ENCODE measurements at regions not wholly inside any gene's neighbourhood (a gene's known extent, or its start where the extent isn't known, plus 50 kb on each side); places are given as distances from the start of the nearest gene placed in this dataset.

DNA sequence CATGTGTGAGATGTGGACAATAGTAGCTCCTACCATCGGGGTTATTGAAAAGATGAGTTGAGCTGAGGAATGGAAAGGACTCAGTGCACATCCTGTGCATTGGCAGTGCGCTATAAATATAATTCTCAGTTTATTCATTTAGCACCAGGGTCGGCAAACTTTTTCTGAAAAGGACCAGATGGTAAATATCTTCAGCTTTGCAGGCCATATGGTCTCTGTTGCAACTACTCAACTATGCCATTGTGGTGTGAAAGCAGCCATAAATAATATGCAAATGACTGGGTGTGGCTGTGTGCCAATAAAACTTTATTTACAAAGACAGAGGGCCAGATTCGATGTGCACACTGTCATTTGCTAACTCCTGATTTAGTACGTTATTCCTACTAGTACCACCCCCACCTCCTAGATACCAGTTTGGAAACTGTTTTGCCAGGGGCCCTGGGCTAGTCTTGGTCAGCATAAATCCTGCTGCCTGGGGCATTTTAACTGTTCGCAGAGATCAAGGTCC, 422.9 kb upstream of the MKI67 start:
- DNase-seq (ENCODE audit: low spot score) = no peak

DNA sequence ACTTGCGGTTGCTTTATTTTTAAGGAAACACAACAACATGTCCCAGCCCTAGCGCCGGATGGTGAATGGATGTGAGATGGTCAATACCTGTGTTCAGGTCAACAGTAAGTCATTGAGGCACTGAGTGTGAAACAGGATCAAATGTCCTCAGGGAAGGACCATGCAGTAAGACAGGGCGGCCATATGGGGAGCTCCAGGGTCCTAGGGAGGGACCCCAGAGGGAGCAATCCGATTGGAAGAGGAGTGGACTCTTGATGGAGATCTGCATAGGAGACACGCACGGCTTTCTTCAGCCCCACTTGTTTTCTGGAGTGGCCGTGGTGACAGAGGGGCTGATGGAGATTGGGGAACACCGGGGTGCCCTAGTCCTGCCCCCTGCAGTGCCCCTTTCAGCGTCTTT, 423.8 kb upstream of the MKI67 start:
- no peak for DNase-seq (ENCODE audit: low spot score)

DNA sequence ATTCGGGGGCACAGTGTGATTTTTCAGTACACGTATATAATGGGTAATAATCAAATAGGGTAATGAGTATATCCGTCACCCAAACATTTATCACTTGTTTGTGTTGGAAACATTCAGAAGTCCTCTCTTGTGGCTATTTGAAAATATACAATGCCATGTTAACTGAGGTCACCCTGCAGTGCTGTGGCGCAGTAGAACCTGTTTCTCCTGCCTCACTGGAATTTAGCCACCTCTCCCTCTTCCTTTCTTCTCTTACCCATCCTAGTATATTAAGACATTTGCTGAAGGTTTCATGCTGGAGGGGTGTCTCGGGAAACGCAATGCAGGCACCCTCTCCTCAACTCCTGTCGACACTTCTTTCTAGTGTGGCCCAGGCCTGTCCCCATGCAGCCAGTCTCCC, 425.3 kb upstream of the MKI67 start:
- no peak for DNase-seq (ENCODE audit: low spot score)

DNA sequence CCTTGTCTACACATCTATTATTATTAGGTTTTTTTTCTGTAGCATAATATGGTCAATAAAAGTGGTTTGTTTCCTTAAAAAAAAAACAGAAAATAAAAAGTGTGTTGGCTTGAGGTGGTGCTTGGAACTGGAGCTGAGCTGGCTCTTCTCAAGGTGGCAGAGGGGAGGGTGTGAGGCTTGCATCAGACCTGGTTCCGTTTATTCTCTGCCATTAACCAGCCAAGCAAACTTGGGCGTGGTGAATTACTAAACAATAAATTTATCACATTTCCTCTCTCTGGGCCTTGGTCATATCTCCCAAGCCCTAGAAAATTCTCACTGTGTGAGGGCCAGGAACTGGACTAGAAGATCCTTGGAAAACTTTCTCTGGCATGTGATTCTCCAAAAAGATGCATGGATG, 427.5 kb upstream of the MKI67 start:
- DNase-seq (ENCODE audit: low spot score) = no peak

DNA sequence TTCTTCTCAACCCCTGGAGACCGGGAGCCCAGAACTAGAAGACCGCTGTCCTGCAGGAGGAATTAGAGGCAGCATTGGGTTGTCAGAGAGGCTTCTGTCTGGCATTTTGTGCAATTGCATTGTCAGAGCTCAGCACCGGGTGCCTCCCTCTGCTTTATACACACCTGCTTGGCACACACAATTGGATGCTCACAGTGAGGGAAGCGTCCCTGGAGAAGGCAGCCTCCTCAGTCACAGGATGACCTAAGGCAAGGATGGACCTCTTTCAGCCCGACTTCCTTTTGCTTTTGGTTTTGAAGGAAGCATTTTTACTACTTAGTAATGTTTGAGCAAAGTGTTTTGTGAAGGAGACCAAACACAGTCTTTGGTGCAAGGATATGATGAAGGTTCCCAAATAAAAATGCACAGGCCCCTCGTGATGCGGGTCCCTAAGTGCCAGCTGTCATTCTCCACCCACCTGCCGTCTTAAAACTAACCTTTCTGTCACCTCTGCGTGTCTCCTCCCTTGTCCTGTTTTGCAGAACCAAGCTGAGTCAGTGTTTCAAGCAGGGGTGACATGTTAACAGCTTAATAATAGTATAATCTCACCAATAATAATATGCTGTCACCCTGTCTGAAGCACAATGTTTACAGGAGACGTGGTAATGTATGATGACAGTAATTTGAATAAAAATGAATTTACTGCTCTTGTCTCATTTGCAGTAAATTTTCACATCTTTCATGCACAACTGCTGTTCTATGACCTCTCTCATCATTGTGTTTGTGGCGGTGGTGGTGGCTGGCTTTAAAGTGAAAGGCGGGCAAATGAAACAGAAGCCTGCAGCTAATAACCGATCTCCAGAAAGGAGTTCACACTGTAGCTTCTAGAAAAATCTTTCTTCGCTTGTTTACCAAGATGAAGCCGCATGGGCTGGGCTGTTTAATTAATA, 430.2 kb upstream of the MKI67 start:
- DNase-seq (ENCODE audit: low spot score) = no peak

DNA sequence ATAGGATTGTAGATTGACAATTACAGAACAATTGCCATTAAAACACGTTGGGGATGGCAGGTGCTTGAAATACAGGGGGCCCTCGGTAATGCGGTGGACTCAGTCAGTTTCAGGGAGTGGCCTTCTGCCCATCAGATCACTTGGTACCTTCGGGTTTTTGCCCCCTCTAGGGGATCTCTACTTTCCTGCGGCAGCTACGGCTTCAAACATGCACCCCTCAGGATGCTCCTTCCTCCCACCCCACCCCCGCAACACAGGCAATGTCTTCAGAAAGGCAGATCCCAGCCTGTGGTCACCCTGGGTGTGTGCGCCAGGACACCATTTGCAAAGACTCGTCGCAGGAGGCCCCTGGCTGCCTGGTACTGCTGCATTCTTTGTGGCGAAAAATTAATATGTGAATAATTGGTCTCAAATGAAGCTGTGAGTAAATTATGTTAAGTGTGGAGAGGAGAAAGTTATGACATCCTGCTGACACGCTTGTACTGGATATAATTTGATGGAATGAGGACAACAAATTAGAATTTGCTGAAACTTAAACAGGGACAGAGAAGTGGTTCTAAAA, 431.0 kb upstream of the MKI67 start:
- no peak for DNase-seq (ENCODE audit: low spot score)

DNA sequence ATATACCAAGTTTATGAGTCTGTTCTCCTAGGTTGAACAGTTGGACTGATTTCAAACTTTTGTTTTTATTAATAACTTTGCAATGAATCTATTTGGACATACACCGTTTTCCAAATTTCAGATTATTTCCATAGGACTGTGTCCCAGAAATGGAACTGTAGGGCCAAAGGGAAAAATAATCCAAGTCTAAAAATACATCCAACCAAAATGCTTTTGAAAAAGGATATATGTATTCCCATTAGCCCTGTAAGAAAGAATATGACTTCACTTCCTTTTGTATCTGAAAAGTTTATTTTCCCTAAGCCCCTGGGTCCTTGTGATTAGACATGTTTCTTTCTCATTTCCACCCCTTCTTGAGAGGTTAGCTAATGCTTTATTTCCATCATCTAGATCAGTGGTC, 434.2 kb upstream of the MKI67 start:
- no peak for DNase-seq (ENCODE audit: low spot score)

DNA sequence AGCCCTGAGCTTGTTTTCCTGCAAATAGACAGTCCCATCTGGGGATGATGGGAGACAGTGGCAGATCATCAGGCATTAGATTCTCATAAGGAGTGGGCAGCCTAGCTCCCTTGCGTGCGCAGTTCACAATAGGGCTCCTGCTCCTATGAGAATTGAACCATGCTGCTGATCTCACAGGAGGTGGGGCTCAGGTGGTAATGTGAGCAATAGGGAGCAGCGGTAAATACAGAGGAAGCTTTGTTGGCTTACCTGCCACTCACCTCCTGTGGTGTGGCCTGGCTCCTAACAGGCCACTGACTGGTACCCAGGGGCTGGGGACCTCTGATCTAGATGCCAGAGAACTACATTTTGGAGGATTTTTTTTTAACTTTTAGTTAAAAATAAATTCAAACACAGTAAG, 434.8 kb upstream of the MKI67 start:
- DNase-seq (ENCODE audit: low spot score) = no peak

DNA sequence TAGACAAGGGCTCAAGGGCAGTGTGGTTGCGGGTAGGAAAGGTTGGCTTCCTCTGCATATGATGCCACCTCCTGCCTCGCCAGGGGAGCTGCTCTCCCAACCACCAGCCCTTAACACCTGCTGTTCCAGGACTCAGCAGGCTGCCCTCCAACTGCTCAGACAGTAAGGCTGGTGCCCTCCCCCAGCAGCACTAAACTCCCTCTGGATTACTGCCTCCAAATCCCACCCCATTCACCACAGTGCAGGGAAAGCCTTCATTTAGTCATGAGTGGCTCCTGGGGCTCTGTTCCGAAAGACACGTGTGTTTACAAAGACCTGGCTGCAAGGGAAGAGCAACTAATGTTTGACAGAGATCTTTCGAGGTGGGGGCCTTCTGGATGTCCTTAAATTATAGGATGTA, 437.2 kb upstream of the MKI67 start:
- DNase-seq (ENCODE audit: low spot score) = no peak

DNA sequence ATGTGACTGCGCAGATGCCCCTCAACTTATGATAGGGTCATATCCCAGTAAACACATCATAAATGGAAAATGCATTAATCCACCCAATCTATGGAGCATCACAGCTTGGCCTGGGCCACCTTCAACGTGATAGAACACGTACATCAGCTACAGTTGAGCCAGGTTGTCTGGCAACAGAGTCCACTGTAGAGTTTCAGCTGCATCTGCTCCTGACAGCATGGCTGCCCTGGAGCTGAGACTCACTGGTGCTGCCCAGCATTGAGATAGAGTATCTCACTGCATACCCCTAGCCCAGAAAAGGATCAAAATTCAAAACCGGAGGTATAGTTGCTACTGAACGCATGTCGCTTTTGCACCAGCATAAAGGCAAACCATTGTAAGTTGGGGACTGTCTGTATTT, 437.7 kb upstream of the MKI67 start:
- no peak for DNase-seq (ENCODE audit: low spot score)

DNA sequence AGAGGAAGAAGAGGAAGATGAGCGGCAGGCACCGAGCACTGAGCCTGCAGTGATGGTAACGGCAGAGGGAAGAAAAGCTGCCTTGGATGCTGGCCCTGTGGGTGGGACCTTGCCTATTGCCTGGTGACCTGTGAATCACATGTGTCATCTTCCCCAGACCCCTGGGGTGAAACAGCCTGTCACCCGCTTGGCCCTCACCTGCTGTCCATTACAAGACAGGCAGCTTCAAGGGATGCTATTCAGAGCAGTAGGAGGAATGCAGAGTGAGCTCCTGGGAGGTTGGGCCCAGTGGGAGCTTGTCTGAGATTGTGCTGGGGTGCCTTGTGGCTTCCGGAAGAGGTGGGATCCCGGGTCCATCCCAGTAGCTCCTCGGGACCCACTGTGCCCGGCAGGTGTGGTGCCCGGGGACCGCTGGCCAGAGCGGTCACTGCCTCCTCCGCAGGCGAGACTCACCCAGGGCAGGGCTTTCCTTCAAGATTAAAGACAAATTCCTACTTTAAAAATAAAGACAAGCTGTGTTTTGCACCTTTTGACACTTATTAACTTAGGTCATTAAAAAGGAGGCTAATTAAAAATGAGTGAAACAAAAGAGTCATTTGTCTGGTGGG, 440.2 kb upstream of the MKI67 start:
- no peak for DNase-seq (ENCODE audit: low spot score)

DNA sequence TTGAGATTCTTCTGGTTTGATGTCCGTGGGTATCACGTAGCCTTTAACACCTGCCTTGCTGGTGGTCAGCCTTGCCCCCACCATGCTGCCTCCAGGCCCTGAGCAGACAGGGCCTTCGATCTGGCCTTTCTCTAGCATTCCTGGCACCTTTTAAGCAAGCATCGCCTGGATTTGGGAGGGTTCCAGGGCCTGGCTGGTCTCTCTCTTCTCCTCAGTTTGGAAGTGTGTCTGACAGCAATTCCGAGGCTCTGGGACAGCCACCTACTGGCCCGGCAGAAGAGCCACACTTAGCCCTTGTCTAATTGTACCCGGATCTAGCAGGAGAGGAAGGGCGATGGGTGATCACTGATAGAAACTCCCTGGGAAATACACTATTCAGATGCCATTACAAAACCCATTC, 441.3 kb upstream of the MKI67 start:
- DNase-seq (ENCODE audit: low spot score) = no peak

DNA sequence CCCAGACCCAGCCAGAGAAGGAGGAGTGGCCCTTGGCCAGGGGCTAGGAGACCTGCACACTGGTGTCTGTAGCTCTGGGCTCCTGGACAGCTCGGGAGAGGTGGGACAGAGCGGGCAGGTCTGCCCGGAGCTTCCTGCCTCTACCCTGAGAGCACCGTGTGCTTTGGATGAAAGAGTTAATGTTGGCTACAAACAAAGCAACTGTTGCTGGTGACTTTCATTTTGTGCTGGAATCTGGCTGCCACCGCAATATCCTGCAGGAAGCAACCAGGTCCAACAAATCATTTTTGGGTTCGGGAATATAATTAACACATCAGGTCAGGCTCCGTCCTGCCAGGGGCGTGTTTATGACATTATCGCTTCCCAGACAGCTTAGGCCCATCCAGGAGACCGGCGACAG, 441.8 kb upstream of the MKI67 start:
- DNase-seq (ENCODE audit: low spot score) = no peak

DNA sequence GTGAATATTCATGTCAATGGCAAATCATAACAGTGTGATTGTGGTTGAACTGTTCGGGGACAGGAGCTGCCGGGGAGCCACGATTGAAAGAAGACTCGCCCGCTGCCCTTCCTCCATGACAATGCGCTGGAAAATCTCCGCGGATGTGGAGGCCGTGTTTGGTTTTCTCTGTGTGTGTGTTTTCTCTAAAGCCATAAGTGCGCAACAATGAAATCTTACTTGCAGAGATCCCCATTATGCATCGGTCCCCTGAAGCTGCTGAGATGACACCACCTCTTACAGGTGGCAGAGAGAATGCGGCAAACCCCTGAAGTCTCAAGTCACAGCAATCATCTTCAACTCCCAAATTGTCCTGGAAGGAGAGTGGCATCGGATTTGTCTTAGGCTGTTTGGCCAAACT, 442.3 kb upstream of the MKI67 start:
- no peak for DNase-seq (ENCODE audit: low spot score)

DNA sequence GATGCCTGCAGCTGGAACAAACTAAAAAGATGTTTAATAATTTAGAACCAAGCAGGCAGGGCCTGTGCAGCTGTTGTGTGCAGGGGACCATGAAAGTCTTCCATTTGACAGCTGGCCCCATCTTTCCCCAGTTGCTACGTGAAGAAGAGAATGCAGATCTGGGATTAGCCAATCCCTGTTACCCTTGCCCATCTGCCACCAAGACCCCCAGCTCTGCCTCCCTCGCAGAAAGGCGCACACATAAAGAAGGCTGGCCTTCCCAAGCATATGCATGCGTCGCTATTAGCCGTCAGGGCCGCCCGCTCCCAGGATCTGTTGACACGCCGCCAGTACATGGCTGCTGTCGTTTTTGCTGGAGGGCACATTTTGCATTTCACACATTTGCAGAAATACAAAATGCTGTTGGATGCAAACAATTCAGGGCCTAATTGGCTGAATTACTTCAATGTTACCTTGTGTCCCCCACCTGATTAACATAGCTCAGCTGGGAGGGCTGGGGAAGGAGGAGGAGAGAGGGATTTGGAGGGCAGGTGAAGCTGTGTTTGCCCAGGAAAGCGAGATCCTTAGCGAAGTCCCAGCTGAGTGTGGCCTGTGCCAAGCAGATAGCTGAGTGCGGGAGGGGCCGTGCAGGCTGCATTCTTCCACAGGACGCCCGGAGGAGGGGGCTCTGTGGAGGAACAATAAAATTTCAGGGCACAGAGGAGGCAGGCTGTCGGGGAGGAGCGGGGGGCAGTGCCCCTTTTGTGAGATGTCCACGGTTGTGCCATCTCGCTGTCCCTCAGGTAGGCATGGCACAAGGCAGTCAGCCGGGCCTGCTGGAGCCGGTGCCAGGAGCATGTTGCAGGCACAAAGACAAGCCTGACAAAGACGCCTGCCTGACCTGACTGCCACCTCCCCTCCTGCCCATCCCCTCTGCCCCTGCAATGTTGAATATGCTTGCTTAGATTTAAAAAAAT, 443.0 kb upstream of the MKI67 start:
- no peak for DNase-seq (ENCODE audit: low spot score)

DNA sequence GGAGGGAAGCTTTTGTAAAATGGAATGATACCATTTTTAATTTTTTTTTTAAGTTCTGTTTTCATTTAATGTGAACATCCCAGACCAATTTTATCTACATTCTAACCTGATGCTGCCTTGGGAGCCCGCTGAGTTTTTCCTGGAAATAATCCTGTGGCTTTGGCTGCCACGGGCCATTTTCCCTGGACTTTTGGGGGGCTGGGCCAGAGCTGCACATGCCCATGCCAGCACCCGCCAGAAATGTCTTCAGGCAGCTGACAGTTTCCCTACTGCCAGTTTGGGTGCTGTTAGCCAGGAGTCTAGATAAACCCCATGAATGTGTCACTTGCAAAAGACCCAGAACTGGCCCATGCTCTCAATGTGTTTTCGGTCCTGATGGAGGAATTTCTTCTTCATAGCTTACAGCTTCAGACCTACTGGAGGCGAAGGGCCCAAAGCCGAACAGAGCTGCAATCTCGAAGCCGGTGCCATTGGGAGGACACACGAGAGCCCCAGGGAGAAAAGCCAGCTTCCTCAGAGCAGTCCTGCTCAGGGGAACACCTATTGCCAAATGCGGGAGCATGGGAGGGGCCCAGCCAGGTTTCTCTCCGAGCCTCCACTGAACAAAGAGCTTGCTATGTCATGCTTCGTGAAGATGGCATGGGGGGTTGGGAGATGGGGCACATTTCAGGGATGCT, 444.2 kb upstream of the MKI67 start:
- no peak for DNase-seq (ENCODE audit: low spot score)

DNA sequence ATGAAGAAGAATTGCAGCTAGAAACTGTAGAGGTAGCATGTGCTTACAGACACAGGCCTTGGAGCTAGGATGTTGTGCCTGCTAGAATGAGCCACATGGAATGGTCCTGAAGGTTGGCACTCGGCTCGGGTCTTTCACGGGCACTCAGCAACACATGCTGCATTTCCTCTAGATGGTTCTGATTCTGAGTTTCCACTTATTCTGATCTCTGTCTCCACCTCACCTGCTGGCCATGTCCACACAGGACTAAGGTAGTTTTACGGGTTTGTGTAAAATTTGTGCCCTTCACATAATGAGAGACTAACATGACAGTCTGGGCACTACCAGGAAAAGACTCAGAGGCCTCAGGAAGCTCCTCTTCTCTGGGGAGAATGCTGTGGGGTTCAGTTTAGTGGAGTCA, 444.8 kb upstream of the MKI67 start:
- DNase-seq (ENCODE audit: low spot score) = no peak

DNA sequence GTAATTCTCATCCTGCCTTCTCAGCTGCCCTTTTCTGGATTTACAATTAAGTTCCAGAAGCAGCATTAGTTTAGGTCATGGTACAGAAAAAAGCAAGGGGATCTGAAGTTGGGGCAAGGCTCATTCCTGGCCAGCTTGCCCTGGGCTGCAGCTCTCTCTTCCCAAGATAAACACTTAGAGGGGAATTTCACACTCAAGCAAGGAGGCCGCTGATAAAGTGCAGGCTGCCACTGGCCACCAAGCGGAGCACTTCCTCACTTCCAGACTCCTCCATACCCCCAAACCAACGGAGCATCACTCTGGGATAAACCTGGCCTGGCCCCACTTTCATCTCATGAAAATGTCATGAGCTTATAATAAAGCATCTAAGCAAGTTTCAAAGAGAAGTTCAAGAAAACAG, 445.5 kb upstream of the MKI67 start:
- no peak for DNase-seq (ENCODE audit: low spot score)

DNA sequence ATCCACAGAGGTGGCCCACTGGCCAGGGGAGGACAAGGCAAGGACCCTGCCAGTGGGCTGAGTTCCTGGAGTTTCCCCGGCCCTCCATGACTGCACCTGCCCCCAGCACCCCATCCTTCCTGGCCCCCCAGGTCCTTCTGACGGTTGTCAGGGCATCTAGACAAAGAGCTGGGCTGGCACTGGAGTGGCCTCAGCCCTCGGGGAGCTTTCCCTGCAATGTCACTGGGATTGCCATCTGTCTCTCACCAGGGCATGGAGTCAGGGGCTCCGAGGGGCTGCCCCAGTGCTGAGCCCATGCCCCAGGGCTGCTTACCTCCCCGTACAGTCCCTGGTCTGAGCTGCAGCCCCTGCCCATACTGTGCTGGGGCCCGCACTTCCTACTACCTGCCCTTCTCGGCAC, 446.5 kb upstream of the MKI67 start:
- DNase-seq (ENCODE audit: low spot score) = no peak

DNA sequence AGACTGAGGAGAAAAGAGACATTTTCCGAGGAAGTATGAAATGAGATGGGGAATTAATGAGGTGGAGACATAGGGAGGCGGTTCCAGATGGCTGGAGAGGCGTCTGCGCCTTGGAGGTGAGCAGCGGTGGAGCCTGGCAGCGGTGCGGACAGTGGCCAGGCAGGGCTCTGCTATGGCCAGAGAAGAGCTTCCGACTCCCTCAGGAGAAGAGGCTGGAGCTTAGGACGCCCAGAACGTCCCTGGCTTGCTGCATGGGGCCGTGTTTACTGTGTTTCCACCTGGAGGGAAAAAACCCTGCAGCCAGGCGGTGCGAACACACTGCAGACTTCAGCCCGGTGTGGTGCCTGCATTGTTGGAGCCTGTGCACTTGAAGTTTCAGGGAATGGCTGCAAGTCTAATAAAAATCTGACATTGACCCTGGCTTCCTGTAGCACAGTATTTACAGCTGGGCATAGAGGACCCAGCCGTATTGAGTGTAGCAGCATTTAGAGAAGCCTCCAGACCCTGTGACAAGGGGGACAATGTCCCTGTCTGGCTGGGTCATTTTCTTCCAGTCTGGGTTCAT, 447.1 kb upstream of the MKI67 start:
- no peak for DNase-seq (ENCODE audit: low spot score)

All from mesenteric fat pad (tissue), 1 donor.